GM12892 (cell line): ENCODE measurements at regions not wholly inside any gene's neighbourhood (a gene's known extent, or its start where the extent isn't known, plus 50 kb on each side); places are given as distances from the start of the nearest gene placed in this dataset.

Experiments used
- POLR2A ChIP-seq: IDR thresholded peaks from 2 replicates; pipeline ENCODE4 v1.6.1; 2011; ENCODE audit warnings: low read depth, low read length, control low read depth
- POLR2AphosphoS5 ChIP-seq: IDR thresholded peaks from 2 replicates; pipeline ENCODE4 v1.6.1; 2011; ENCODE audit warnings: low read depth, low read length, control low read depth
- TAF1 ChIP-seq: IDR thresholded peaks from 2 replicates; pipeline ENCODE4 v1.6.1; 2011; ENCODE audit warnings: low read depth, mild to moderate bottlenecking, control low read depth, low read length, borderline replicate concordance

DNA sequence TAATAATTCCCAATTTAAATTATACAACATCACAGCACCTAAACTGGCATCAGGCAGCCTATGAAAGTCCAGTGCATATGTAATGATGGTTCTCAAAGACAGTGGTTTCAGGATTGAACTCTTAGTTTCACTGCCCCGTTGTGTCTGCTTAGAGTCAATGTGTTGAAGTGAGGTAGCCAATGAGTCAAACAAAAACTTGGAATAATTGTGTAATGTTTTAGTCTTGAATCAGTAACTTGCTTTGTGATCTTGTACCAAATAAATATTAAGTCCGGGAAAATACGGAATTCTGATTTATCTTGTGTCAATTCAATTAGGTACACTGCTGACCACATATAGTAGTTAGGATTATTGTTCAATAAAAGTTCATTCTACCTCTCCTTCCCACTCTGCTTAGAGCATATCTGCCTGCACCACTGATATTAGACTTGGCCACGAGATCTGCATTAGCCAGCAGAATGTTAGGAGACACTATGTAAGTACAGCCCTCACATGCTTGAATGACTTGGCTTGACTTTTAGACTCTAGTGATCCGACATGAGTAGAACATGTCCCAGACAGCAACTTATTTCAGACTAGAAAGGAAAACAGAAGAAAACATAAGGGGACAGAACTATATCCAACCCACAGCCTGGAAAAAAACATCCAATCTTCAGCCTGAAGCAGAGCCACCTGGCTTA lies 441.5 kb upstream of the PTGER4 start:
- TF ChIP-seq POLR2AphosphoS5 (no peak), POLR2A (no peak), TAF1 (no peak)
